ENCODE measurements at regions not wholly inside any gene's neighbourhood (a gene's known extent, or its start where the extent isn't known, plus 50 kb on each side); places are given as distances from the start of the nearest gene placed in this dataset.

DNA sequence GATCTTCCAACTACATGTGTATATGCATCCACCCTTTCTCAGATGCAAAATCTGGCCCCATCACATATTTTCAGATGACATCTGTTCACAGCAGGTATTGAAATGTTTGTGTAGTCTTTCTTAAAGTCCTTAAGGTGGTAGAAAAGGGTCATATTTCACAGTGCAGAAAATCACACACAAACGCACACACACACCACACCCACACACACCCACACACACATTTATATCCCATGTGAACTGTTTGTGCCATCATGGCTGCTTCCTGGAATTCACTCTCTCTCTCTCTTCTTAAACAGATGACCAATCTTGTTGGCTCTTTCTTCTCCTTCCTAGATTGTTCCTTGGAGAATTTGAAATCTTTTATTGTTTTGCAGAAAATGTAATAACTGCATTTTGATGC lies 663.0 kb upstream of the GRM3 start:
- Histone ChIP-seq H3K9me3 (ENCODE audit: control insufficient read depth in 1 of 2, insufficient read depth in 1 of 2, low read depth in 1 of 2, low read length in 2 of 2) (no peaks in the 10 kb centered on the region), H2AFZ (ENCODE audit: low read depth, low read length, poor library complexity, severe bottlenecking) (no peak overlapping the region), H3K4me1 (ENCODE audit: control insufficient read depth in 1 of 2, insufficient read depth in 2 of 2, low read length in 2 of 2) (no peaks in the 10 kb centered on the region), H3K4me2 (ENCODE audit: low read length) (no peak overlapping the region), H3K27ac (ENCODE audit: low read depth, low read length) (no peak overlapping the region), H3K27me3 (ENCODE audit: insufficient read depth, low read length) (no peaks in the 10 kb centered on the region), H3K9me2 (ENCODE audit: insufficient read depth) (no peaks in the 10 kb centered on the region), H3K4me3 (replicated peaks in 1 of 2; ENCODE audit: low read depth in 1 of 2, low read length in 2 of 2) (no peak overlapping the region), H3K36me3 (ENCODE audit: control insufficient read depth in 1 of 2, insufficient read depth in 2 of 2, low read length in 2 of 2) (no peaks in the 10 kb centered on the region), H3K9ac (ENCODE audit: low read length) (no peak overlapping the region), H3K79me2 (ENCODE audit: insufficient read depth, low read length) (no peaks in the 10 kb centered on the region), H4K20me1 (ENCODE audit: insufficient read depth) (no peaks in the 10 kb centered on the region)
- ATAC-seq (no peak), DNase-seq (ENCODE audit: low read depth, low spot score) (no peak)
- ChIA-PET RAD21 (ENCODE audit: low non-redundant PET in 1 of 2, low total read pairs in 2 of 2, uncharacterized antibody in 2 of 2, unreplicated experiment in 2 of 2) (no interaction called here), POLR2A (no interaction called here), CTCF (no interaction called here)
- TF ChIP-seq YY1 (IDR thresholded peaks at IDR 0.05; ENCODE audit: extremely low read depth, insufficient replicate concordance, low read depth, low read length) (no peak), EZH2phosphoT487 (IDR thresholded peaks at IDR 0.05; ENCODE audit: borderline replicate concordance) (no peak), ZNF274 (IDR thresholded peaks at IDR 0.05; ENCODE audit: low read depth, low read length) (no peak), ZFX (IDR thresholded peaks at IDR 0.05) (no peak), EGR1 (IDR thresholded peaks at IDR 0.05; ENCODE audit: low read depth) (no peak), JUND (IDR thresholded peaks at IDR 0.05) (no peak), POLR2AphosphoS5 (IDR thresholded peaks at IDR 0.05; ENCODE audit: low read depth, low read length) (no peak), FOSL1 (IDR thresholded peaks at IDR 0.05; ENCODE audit: low read depth) (no peak), POLR2A (IDR thresholded peaks at IDR 0.05; ENCODE audit: borderline replicate concordance, extremely low read depth, insufficient read depth, insufficient read length) (no peak), SRF (IDR thresholded peaks at IDR 0.05; ENCODE audit: low read depth) (no peak), ELF1 (IDR thresholded peaks at IDR 0.05; ENCODE audit: borderline replicate concordance, low read depth) (no peak), SIN3A (IDR thresholded peaks at IDR 0.05; ENCODE audit: low read depth) (no peak), EZH2 (IDR thresholded peaks at IDR 0.05) (no peak)
- TF ChIP-seq, protein P1, sequence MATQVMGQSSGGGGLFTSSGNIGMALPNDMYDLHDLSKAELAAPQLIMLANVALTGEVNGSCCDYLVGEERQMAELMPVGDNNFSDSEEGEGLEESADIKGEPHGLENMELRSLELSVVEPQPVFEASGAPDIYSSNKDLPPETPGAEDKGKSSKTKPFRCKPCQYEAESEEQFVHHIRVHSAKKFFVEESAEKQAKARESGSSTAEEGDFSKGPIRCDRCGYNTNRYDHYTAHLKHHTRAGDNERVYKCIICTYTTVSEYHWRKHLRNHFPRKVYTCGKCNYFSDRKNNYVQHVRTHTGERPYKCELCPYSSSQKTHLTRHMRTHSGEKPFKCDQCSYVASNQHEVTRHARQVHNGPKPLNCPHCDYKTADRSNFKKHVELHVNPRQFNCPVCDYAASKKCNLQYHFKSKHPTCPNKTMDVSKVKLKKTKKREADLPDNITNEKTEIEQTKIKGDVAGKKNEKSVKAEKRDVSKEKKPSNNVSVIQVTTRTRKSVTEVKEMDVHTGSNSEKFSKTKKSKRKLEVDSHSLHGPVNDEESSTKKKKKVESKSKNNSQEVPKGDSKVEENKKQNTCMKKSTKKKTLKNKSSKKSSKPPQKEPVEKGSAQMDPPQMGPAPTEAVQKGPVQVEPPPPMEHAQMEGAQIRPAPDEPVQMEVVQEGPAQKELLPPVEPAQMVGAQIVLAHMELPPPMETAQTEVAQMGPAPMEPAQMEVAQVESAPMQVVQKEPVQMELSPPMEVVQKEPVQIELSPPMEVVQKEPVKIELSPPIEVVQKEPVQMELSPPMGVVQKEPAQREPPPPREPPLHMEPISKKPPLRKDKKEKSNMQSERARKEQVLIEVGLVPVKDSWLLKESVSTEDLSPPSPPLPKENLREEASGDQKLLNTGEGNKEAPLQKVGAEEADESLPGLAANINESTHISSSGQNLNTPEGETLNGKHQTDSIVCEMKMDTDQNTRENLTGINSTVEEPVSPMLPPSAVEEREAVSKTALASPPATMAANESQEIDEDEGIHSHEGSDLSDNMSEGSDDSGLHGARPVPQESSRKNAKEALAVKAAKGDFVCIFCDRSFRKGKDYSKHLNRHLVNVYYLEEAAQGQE (IDR thresholded peaks at IDR 0.05; ENCODE audit: low read depth): no peak
- TF ChIP-seq, protein P2, sequence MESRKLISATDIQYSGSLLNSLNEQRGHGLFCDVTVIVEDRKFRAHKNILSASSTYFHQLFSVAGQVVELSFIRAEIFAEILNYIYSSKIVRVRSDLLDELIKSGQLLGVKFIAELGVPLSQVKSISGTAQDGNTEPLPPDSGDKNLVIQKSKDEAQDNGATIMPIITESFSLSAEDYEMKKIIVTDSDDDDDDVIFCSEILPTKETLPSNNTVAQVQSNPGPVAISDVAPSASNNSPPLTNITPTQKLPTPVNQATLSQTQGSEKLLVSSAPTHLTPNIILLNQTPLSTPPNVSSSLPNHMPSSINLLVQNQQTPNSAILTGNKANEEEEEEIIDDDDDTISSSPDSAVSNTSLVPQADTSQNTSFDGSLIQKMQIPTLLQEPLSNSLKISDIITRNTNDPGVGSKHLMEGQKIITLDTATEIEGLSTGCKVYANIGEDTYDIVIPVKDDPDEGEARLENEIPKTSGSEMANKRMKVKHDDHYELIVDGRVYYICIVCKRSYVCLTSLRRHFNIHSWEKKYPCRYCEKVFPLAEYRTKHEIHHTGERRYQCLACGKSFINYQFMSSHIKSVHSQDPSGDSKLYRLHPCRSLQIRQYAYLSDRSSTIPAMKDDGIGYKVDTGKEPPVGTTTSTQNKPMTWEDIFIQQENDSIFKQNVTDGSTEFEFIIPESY (IDR thresholded peaks at IDR 0.05; ENCODE audit: extremely low read depth, insufficient replicate concordance, low read length): no peak
- BruUV-seq (replicated peaks): no TSS peak
- intact Hi-C loops (cut with micrococcal nuclease): no loop called here
